Prostate gland (tissue), 2 donors: ENCODE measurements at regions not wholly inside any gene's neighbourhood (a gene's known extent, or its start where the extent isn't known, plus 50 kb on each side); places are given as distances from the start of the nearest gene placed in this dataset.

ENCODE experiments used
- DNase-seq: peaks from one replicate; pipeline ENCODE4 v3.0.0-alpha.2; 2019; ENCODE audit warnings: low spot score
- H3K27ac ChIP-seq, 2 donors: fragments of 200-600 bp; sonication (generic); 2 replicates each; pipeline ENCODE4 v1.5.1; 2017 to 2019
- H3K27me3 ChIP-seq: fragments of 200-600 bp; sonication (generic); replicated peaks from 2 replicates; pipeline ENCODE4 v1.5.1; 2019; ENCODE audit not compliant: insufficient read depth
- H3K36me3 ChIP-seq, 2 donors: fragments of 200-600 bp; sonication (generic); 1 replicate in 1 of 2; 2 replicates in 1 of 2; pipeline versions ENCODE4 v1.5.1 to v1.8.1; 2017 to 2019
- H3K4me1 ChIP-seq: fragments of 200-600 bp; sonication (generic); replicated peaks from 2 replicates; pipeline ENCODE4 v1.5.1; 2019
- H3K4me3 ChIP-seq, 2 donors: fragments of 200-600 bp; sonication (generic); 2 replicates each; pipeline ENCODE4 v1.5.1; 2017 to 2019
- H3K9me3 ChIP-seq: fragments of 200-600 bp; sonication (generic); 2 replicates; pipeline ENCODE4 v1.5.1; 2017
- POLR2A ChIP-seq: fragments of 450-650 bp; IDR thresholded peaks from one replicate; pipeline ENCODE4 v1.6.1; 2016; ENCODE audit warnings: antibody characterized with exemption, mild to moderate bottlenecking
- POLR2AphosphoS5 ChIP-seq: sonication (generic); formaldehyde crosslinking; IDR thresholded peaks from one replicate; pipeline ENCODE4 v1.6.1; 2017; ENCODE audit warnings: antibody characterized with exemption
- WGBS: methylation state at CpG from one replicate; pipeline ENCODE4 v1.1.5; 2018; 5-methylcytosine and 5-hydroxymethylcytosine counted together
- intact Hi-C: fragments of 100-400 bp; cut with DNase I; formaldehyde crosslinking; loops from one replicate; pipeline ENCODE4 v1.14.2; 2022
- TF ChIP-seq, protein P1 (sequence below), 4 experiments: fragments of 200-600 bp in 2 of 4; fragments of 450-650 bp in 2 of 4; sonication (generic) in 2 of 4; IDR thresholded peaks; 1 replicate in 3 of 4; 2 replicates in 1 of 4; pipeline ENCODE4 v1.5.1; 2016 to 2019; ENCODE audit warnings: antibody characterized with exemption in 4 of 4, mild to moderate bottlenecking in 2 of 4, moderate library complexity in 2 of 4

GRCh38 chr5:143642791-143643190, 169.2 kb upstream of the HMHB1 start:
- Histone ChIP-seq H3K9me3 (no peaks in the 10 kb centered on the region), H3K4me3 (no peak overlapping the region), H3K36me3 (no peaks in the 10 kb centered on the region), H3K4me1 (no peaks in the 10 kb centered on the region), H3K27me3 (no peaks in the 10 kb centered on the region), H3K27ac (no peak overlapping the region)
- intact Hi-C loops: no loop called here
- TF ChIP-seq POLR2AphosphoS5: no peak
- no peak for TF ChIP-seq POLR2A
- no peak for DNase-seq

- H3K4me1 ChIP-seq: no peaks in the 10 kb centered on the region
- TF ChIP-seq, protein P1, sequence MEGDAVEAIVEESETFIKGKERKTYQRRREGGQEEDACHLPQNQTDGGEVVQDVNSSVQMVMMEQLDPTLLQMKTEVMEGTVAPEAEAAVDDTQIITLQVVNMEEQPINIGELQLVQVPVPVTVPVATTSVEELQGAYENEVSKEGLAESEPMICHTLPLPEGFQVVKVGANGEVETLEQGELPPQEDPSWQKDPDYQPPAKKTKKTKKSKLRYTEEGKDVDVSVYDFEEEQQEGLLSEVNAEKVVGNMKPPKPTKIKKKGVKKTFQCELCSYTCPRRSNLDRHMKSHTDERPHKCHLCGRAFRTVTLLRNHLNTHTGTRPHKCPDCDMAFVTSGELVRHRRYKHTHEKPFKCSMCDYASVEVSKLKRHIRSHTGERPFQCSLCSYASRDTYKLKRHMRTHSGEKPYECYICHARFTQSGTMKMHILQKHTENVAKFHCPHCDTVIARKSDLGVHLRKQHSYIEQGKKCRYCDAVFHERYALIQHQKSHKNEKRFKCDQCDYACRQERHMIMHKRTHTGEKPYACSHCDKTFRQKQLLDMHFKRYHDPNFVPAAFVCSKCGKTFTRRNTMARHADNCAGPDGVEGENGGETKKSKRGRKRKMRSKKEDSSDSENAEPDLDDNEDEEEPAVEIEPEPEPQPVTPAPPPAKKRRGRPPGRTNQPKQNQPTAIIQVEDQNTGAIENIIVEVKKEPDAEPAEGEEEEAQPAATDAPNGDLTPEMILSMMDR (IDR thresholded peaks at IDR 0.05): no peak
- no peak for TF ChIP-seq POLR2AphosphoS5
- no peak for TF ChIP-seq POLR2A
- H3K4me3 ChIP-seq: no peak overlapping the region
- H3K27me3 ChIP-seq: no peaks in the 10 kb centered on the region
- no peak overlapping the region for H3K27ac ChIP-seq
- WGBS: 26% methylated on average over 6 of the region's 6 CpGs
- no peaks in the 10 kb centered on the region for H3K9me3 ChIP-seq
- no peaks in the 10 kb centered on the region for H3K36me3 ChIP-seq
- no peak for DNase-seq
- intact Hi-C loops: no loop called here
These were observed 170.2 kb upstream of the HMHB1 start for GRCh38 chr5:143641549-143642355.

DNA sequence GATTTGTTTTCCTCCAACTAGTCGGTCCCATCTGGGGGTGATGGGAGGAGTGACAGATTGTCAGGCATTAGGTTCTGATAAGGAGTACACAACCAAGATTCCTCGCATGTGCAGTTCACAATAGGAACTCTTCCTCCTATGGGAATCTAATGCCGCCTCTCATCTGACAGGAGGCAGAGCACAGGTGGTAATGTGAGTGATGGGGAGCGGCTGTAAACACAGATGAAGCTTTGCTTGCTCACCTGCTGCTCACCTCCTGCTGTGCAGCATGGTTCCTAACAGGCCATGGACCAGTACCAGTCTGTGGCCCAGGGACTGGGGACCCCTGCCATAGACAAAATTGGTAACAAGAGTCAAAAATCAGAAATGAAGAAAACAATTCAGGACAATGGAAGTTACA, 173.3 kb upstream of the HMHB1 start:
- WGBS: 87% methylated on average over 4 of the region's 4 CpGs
- no peak for DNase-seq
- no peak overlapping the region for H3K4me3 ChIP-seq
- H3K9me3 ChIP-seq: no peaks in the 10 kb centered on the region
- no peaks in the 10 kb centered on the region for H3K36me3 ChIP-seq
- no peaks in the 10 kb centered on the region for H3K4me1 ChIP-seq
- TF ChIP-seq, protein P1 (IDR thresholded peaks at IDR 0.05): no peak
- TF ChIP-seq POLR2AphosphoS5: no peak
- no peak for TF ChIP-seq POLR2A
- H3K27me3 ChIP-seq: no peaks in the 10 kb centered on the region
- no peak overlapping the region for H3K27ac ChIP-seq
- intact Hi-C loops: no loop called here

DNA sequence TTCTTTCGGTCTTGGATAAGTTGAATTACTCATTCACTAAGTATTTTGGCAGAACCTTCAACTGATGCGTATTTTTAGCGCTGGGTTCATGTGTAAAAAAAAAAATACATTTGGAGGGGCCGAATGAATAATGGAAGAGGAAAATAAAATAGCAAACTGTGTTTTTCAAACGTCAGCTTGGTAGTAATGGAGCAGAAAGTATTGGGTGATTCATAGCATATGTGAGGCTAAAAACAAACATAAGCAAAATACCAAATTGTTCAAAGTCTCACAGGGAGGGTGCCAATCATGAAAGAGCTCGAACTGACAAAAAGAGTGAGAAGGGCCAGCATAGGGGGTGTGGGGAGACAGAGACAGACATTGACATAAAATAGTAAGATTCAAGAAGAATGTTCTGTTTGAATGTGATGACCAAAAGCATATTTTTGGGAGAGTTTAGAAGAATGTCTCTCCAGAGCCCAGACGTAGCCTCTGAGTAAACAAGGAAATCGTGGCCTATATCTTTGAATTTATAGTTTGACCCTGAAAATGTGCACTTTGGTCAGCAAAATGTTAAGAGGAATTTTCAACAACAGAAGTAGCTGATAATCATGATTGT, 174.9 kb upstream of the HMHB1 start:
- no peaks in the 10 kb centered on the region for H3K36me3 ChIP-seq
- no peak overlapping the region for H3K4me3 ChIP-seq
- H3K27me3 ChIP-seq: no peaks in the 10 kb centered on the region
- TF ChIP-seq POLR2A: no peak
- TF ChIP-seq, protein P1 (IDR thresholded peaks at IDR 0.05): no peak
- TF ChIP-seq POLR2AphosphoS5: no peak
- DNase-seq: no peak
- WGBS: 71% methylated on average over 8 of the region's 8 CpGs
- H3K27ac ChIP-seq: no peak overlapping the region
- no peaks in the 10 kb centered on the region for H3K4me1 ChIP-seq
- intact Hi-C loops: no loop called here
- no peaks in the 10 kb centered on the region for H3K9me3 ChIP-seq

- WGBS: 89% methylated on average over 2 of the region's 2 CpGs
- no peaks in the 10 kb centered on the region for H3K9me3 ChIP-seq
- intact Hi-C loops: no loop called here
- H3K27me3 ChIP-seq: no peaks in the 10 kb centered on the region
- no peaks in the 10 kb centered on the region for H3K36me3 ChIP-seq
- no peak overlapping the region for H3K27ac ChIP-seq
- no peaks in the 10 kb centered on the region for H3K4me1 ChIP-seq
- no peak overlapping the region for H3K4me3 ChIP-seq
- TF ChIP-seq POLR2A: no peak
- TF ChIP-seq, protein P1 (IDR thresholded peaks at IDR 0.05): no peak
- no peak for TF ChIP-seq POLR2AphosphoS5
- DNase-seq: no peak
These were observed 176.1 kb upstream of the HMHB1 start for GRCh38 chr5:143635888-143636287.
